Esophagus muscularis mucosa (tissue), 4 donors: ENCODE measurements at regions not wholly inside any gene's neighbourhood (a gene's known extent, or its start where the extent isn't known, plus 50 kb on each side); places are given as distances from the start of the nearest gene placed in this dataset.

Experiments
- DNase-seq: peaks from one replicate; pipeline ENCODE4 v3.0.0-alpha.2; 2017; ENCODE audit errors: extremely low spot score
- H3K27ac ChIP-seq, 4 donors: fragments of 200-600 bp; sonication (generic); replicated peaks in 1 of 4; 1 replicate in 3 of 4; 2 replicates in 1 of 4; pipeline ENCODE4 v1.5.1; 2016 to 2019; ENCODE audit warnings: mild to moderate bottlenecking in 1 of 4
- H3K27me3 ChIP-seq, 4 donors: fragments of 200-600 bp; sonication (generic); one replicate each; pipeline versions ENCODE4 v1.5.1 to v1.6.0; 2016 to 2019
- H3K36me3 ChIP-seq, 4 donors: fragments of 200-600 bp; sonication (generic); one replicate each; pipeline ENCODE4 v1.5.1; 2016 to 2019
- H3K4me1 ChIP-seq, 4 donors: fragments of 200-600 bp; sonication (generic); one replicate each; pipeline ENCODE4 v1.5.1; 2016 to 2019
- H3K4me3 ChIP-seq, 4 donors: fragments of 200-600 bp; sonication (generic); 1 replicate in 2 of 4; 2 replicates in 2 of 4; pipeline ENCODE4 v1.5.1; 2016 to 2019; ENCODE audit warnings: mild to moderate bottlenecking in 4 of 4, moderate library complexity in 1 of 4
- H3K9me3 ChIP-seq, 4 donors: fragments of 200-600 bp; sonication (generic); 1 replicate in 3 of 4; 2 replicates in 1 of 4; pipeline ENCODE4 v1.5.1; 2016 to 2019
- EP300 ChIP-seq: sonication (generic); formaldehyde crosslinking; IDR thresholded peaks from one replicate; pipeline ENCODE4 v1.6.1; 2017; ENCODE audit warnings: antibody characterized with exemption
- POLR2A ChIP-seq: fragments of 450-650 bp; IDR thresholded peaks from one replicate; pipeline ENCODE4 v1.6.1; 2017; ENCODE audit warnings: antibody characterized with exemption, moderate library complexity, mild to moderate bottlenecking, low read depth
- POLR2AphosphoS5 ChIP-seq, 2 donors: sonication (generic); formaldehyde crosslinking; IDR thresholded peaks; one replicate each; pipeline ENCODE4 v1.6.1; 2017; ENCODE audit warnings: antibody characterized with exemption in 2 of 2
- WGBS: methylation state at CpG from one replicate; pipeline ENCODE4 v1.1.5; 2018; 5-methylcytosine and 5-hydroxymethylcytosine counted together
- intact Hi-C: fragments of 100-400 bp; cut with DNase I; formaldehyde crosslinking; loops from one replicate; pipeline ENCODE4 v1.15.1; 2023
- TF ChIP-seq, protein P1 (sequence below), 3 experiments: fragments of 200-600 bp in 2 of 3; fragments of 450-650 bp in 1 of 3; sonication (generic) in 2 of 3; IDR thresholded peaks; one replicate each; pipeline ENCODE4 v1.5.1; 2017 to 2019; ENCODE audit warnings: antibody characterized with exemption in 3 of 3, mild to moderate bottlenecking in 2 of 3, moderate library complexity in 1 of 3

DNA sequence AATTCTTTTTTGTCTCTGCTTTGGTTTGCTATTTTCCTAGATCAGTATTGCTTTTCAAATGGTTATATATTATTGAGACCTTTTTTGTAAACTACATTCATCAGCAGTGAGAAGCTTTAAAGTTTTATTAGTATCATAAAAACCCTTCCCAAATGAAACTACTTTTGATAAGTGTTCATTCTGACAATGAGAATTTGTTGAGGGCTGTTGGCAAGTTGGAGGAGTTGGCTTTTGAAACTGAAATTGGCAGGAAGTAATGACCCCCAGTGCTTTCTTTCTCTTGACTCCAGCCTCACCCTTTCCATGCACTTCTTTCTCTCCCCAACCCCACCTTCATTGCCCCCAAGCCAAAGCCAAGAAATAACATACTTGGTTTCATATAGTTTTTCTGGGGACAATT lies 113.8 kb downstream of the ZIC5 start:
- intact Hi-C loops: no loop called here
- no peak overlapping the region for H3K27ac ChIP-seq
- H3K4me3 ChIP-seq: no peak overlapping the region
- peaks cover 0 to 4% (median 0%) of the 10 kb centered on the region in 4 donors for H3K36me3 ChIP-seq
- H3K27me3 ChIP-seq: no peaks in the 10 kb centered on the region
- TF ChIP-seq, protein P1, sequence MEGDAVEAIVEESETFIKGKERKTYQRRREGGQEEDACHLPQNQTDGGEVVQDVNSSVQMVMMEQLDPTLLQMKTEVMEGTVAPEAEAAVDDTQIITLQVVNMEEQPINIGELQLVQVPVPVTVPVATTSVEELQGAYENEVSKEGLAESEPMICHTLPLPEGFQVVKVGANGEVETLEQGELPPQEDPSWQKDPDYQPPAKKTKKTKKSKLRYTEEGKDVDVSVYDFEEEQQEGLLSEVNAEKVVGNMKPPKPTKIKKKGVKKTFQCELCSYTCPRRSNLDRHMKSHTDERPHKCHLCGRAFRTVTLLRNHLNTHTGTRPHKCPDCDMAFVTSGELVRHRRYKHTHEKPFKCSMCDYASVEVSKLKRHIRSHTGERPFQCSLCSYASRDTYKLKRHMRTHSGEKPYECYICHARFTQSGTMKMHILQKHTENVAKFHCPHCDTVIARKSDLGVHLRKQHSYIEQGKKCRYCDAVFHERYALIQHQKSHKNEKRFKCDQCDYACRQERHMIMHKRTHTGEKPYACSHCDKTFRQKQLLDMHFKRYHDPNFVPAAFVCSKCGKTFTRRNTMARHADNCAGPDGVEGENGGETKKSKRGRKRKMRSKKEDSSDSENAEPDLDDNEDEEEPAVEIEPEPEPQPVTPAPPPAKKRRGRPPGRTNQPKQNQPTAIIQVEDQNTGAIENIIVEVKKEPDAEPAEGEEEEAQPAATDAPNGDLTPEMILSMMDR (IDR thresholded peaks at IDR 0.05): no peak
- TF ChIP-seq POLR2A (no peak), EP300 (no peak), POLR2AphosphoS5 (IDR thresholded peaks at IDR 0.05) (no peak)
- H3K4me1 ChIP-seq: no peaks in the 10 kb centered on the region
- DNase-seq: no peak
- no peaks in the 10 kb centered on the region for H3K9me3 ChIP-seq

DNA sequence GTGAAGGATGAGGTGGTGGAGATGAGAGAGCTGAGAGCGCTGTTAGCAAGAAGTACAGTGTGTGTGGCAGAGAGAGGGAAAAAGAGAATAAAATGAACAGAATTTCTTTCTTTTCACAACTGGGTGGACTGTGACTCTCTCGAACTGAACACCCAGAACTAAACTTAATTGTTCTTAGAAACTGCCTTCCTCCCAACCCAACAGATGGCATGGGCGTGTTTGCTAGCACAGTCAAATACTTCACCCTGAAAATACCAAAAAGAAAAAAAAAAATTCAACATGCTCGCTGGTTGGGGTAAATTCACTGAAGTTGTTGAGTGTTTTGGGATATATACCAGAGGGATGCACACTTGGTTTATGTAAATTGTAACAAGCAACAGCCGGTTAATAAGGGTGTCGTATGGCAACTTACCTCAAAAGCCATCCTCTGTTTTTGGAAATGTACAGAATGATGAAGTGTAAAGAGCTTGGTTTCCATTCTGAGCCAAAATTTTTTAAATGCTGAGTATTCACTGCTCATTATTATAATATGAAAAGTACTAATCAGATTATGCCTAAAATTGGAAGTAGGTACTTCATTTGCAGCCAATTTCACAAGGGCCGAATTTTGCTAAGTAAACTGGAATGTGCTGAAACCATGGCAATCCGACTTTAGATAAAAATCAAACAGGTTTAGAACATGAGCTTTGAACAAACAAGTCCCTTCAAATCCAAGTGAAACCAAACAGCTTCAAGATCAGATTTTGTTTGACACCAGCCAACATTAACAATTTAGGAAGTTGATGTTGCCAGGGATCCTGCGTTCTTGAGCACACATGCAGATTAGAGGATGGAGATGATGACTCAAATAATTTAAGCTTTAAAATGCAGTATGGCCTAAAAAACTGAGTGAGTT lies 115.8 kb downstream of the ZIC5 start:
- no peak for DNase-seq
- WGBS: 87% methylated on average over 9 of the region's 9 CpGs
- intact Hi-C loops: no loop called here
- no peaks in the 10 kb centered on the region for H3K9me3 ChIP-seq
- no peak for TF ChIP-seq POLR2AphosphoS5 (IDR thresholded peaks at IDR 0.05)
- no peaks in the 10 kb centered on the region for H3K27me3 ChIP-seq
- H3K4me3 ChIP-seq: no peak overlapping the region
- no peaks in the 10 kb centered on the region for H3K4me1 ChIP-seq
- H3K27ac ChIP-seq: no peak overlapping the region
- H3K36me3 ChIP-seq: peaks cover 0 to 4% (median 0%) of the 10 kb centered on the region in 4 donors

- TF ChIP-seq POLR2AphosphoS5 (IDR thresholded peaks at IDR 0.05): no peak
- TF ChIP-seq POLR2A: no peak
- TF ChIP-seq EP300: no peak
- TF ChIP-seq, protein P1 (IDR thresholded peaks at IDR 0.05): no peak
- no peak for DNase-seq
- no peaks in the 10 kb centered on the region for H3K4me1 ChIP-seq
- H3K36me3 ChIP-seq: peaks cover 0 to 4% (median 0%) of the 10 kb centered on the region in 4 donors
- no peaks in the 10 kb centered on the region for H3K9me3 ChIP-seq
- 87% methylated on average over 13 of the region's 13 CpGs for WGBS
- intact Hi-C loops: no loop called here
- no peaks in the 10 kb centered on the region for H3K27me3 ChIP-seq
- H3K27ac ChIP-seq: no peak overlapping the region
- H3K4me3 ChIP-seq: no peak overlapping the region
Observed at GRCh38 chr13:99854366-99854765, 117.2 kb downstream of the ZIC5 start.

GRCh38 chr13:99847318-99847750 lies 124.2 kb downstream of the ZIC5 start:
- Histone ChIP-seq H3K27me3 (no peaks in the 10 kb centered on the region), H3K36me3 (no peaks in the 10 kb centered on the region), H3K4me3 (no peak overlapping the region), H3K9me3 (no peaks in the 10 kb centered on the region), H3K4me1 (no peaks in the 10 kb centered on the region), H3K27ac (no peak overlapping the region)
- TF ChIP-seq POLR2A (no peak), EP300 (no peak), POLR2AphosphoS5 (IDR thresholded peaks at IDR 0.05) (no peak)
- TF ChIP-seq, protein P1 (IDR thresholded peaks at IDR 0.05): no peak
- intact Hi-C loops: no loop called here
- DNase-seq: no peak
- 70% methylated on average over 9 of the region's 10 CpGs for WGBS

GRCh38 chr13:99845161-99845874 lies 126.2 kb downstream of the ZIC5 start:
- 83% methylated on average over 29 of the region's 29 CpGs for WGBS
- no peak for TF ChIP-seq EP300
- no peak for TF ChIP-seq POLR2AphosphoS5 (IDR thresholded peaks at IDR 0.05)
- no peak for TF ChIP-seq POLR2A
- TF ChIP-seq, protein P1 (IDR thresholded peaks at IDR 0.05): no peak

More at GRCh38 chr13:99845161-99845874, 126.2 kb downstream of the ZIC5 start:
- intact Hi-C loops: no loop called here
- Histone ChIP-seq H3K27ac (no peak overlapping the region), H3K4me3 (no peak overlapping the region), H3K9me3 (no peaks in the 10 kb centered on the region), H3K27me3 (no peaks in the 10 kb centered on the region), H3K36me3 (no peaks in the 10 kb centered on the region), H3K4me1 (no peaks in the 10 kb centered on the region)
- no peak for DNase-seq
